K562 (cell line): ENCODE measurements at regions not wholly inside any gene's neighbourhood (a gene's known extent, or its start where the extent isn't known, plus 50 kb on each side); places are given as distances from the start of the nearest gene placed in this dataset.

Experiments
- HOXB6 ChIP-seq: fragments of 250-450 bp; sonication (Bioruptor Pico); IDR thresholded peaks from 2 replicates; pipeline ENCODE4 v1.5.1; 2022; ENCODE audit warnings: mild to moderate bottlenecking, borderline replicate concordance
- JUNB ChIP-seq: fragments of 450-650 bp; formaldehyde crosslinking; conservative IDR thresholded peaks from 2 replicates; pipeline ENCODE4 v1.4.0; 2020; ENCODE audit warnings: mild to moderate bottlenecking
- KDM5B ChIP-seq: fragments of 200-600 bp; sonication (generic); IDR thresholded peaks from 2 replicates; pipeline ENCODE4 v1.6.1; 2012; ENCODE audit warnings: low read depth, mild to moderate bottlenecking, moderate library complexity, low read length, control low read depth, inconsistent platforms; ENCODE audit not compliant: insufficient replicate concordance
- TF ChIP-seq, protein P1 (sequence below): fragments of 250-450 bp; sonication (Bioruptor Pico); IDR thresholded peaks from 2 replicates; pipeline ENCODE4 v1.4.0; 2020
- TF ChIP-seq, protein P2 (sequence below): sonication (generic); formaldehyde crosslinking; IDR thresholded peaks from 2 replicates; pipeline ENCODE4 v1.8.0; 2022; ENCODE audit warnings: mild to moderate bottlenecking, missing genetic modification reagents, borderline replicate concordance
- TF ChIP-seq, protein P3 (sequence below): sonication (generic); formaldehyde crosslinking; IDR thresholded peaks from 2 replicates; pipeline ENCODE4 v1.4.0; 2020; ENCODE audit warnings: mild to moderate bottlenecking, missing genetic modification reagents
- TF ChIP-seq, protein P4 (sequence below): conservative IDR thresholded peaks from 2 replicates; pipeline ENCODE4 v1.6.1; 2011; ENCODE audit warnings: low read depth, mild to moderate bottlenecking, low read length; ENCODE audit not compliant: control insufficient read depth

DNA sequence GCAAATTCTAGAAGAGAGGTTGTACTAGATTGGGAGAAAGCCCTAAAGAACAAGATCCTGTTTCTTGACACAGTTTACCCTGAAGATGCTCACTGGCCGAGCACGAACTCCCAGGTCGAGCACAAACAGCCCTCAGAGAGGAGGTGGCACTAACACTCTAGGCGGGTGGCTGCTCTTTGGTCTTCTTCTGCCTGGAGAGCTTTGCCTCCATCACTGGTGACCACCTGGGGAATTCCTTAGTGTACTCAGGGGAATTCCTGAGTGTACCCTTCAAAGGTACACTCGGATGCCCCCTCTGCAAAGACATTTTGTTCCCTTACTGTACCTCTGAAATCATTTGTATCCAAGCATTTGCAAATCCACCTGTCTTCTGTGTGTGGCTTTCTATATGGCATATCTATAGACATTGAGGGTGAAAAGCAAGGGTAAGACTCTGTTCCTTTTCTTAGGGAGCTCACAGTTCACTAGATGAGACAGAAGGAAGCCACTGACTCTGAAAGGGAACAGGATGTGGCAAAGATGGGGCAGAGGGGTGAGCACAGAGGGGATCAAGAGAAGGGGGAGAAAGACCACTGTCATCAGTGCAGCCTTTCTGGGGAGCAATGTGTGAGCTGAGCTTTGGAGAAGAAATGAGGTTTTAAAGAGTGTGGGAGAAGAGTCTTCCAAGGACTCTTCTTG lies 124.3 kb downstream of the GPCPD1 start (continued):
- TF ChIP-seq, protein P1, sequence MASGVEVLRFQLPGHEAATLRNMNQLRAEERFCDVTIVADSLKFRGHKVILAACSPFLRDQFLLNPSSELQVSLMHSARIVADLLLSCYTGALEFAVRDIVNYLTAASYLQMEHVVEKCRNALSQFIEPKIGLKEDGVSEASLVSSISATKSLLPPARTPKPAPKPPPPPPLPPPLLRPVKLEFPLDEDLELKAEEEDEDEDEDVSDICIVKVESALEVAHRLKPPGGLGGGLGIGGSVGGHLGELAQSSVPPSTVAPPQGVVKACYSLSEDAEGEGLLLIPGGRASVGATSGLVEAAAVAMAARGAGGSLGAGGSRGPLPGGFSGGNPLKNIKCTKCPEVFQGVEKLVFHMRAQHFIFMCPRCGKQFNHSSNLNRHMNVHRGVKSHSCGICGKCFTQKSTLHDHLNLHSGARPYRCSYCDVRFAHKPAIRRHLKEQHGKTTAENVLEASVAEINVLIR (CRISPR knock-in tag): no peak
- TF ChIP-seq JUNB (CRISPR knock-in tag) (no peak), HOXB6 (CRISPR knock-in tag) (no peak), KDM5B (no peak)
- TF ChIP-seq, protein P2, sequence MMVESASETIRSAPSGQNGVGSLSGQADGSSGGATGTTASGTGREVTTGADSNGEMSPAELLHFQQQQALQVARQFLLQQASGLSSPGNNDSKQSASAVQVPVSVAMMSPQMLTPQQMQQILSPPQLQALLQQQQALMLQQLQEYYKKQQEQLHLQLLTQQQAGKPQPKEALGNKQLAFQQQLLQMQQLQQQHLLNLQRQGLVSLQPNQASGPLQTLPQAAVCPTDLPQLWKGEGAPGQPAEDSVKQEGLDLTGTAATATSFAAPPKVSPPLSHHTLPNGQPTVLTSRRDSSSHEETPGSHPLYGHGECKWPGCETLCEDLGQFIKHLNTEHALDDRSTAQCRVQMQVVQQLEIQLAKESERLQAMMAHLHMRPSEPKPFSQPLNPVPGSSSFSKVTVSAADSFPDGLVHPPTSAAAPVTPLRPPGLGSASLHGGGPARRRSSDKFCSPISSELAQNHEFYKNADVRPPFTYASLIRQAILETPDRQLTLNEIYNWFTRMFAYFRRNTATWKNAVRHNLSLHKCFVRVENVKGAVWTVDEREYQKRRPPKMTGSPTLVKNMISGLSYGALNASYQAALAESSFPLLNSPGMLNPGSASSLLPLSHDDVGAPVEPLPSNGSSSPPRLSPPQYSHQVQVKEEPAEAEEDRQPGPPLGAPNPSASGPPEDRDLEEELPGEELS (CRISPR knock-in tag): no peak
- TF ChIP-seq, protein P3, sequence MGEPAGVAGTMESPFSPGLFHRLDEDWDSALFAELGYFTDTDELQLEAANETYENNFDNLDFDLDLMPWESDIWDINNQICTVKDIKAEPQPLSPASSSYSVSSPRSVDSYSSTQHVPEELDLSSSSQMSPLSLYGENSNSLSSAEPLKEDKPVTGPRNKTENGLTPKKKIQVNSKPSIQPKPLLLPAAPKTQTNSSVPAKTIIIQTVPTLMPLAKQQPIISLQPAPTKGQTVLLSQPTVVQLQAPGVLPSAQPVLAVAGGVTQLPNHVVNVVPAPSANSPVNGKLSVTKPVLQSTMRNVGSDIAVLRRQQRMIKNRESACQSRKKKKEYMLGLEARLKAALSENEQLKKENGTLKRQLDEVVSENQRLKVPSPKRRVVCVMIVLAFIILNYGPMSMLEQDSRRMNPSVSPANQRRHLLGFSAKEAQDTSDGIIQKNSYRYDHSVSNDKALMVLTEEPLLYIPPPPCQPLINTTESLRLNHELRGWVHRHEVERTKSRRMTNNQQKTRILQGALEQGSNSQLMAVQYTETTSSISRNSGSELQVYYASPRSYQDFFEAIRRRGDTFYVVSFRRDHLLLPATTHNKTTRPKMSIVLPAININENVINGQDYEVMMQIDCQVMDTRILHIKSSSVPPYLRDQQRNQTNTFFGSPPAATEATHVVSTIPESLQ (CRISPR knock-in tag): no peak
- TF ChIP-seq, protein P4, sequence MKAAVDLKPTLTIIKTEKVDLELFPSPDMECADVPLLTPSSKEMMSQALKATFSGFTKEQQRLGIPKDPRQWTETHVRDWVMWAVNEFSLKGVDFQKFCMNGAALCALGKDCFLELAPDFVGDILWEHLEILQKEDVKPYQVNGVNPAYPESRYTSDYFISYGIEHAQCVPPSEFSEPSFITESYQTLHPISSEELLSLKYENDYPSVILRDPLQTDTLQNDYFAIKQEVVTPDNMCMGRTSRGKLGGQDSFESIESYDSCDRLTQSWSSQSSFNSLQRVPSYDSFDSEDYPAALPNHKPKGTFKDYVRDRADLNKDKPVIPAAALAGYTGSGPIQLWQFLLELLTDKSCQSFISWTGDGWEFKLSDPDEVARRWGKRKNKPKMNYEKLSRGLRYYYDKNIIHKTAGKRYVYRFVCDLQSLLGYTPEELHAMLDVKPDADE: no peak
- TF ChIP-seq, all 486 proteins: peak for 0
